T-helper 2 cell (primary cell): ENCODE measurements at regions not wholly inside any gene's neighbourhood (a gene's known extent, or its start where the extent isn't known, plus 50 kb on each side); places are given as distances from the start of the nearest gene placed in this dataset.

Source experiments
- DNase-seq, 5 experiments: peaks; one replicate each; pipeline versions ENCODE4 v3.0.0 to v3.0.0-alpha.2; 2012 to 2022

GRCh38 chr17:13996748-13997147 lies 72.6 kb upstream of the COX10 start:
- no peak for DNase-seq

- DNase-seq, result no peak
Measured at GRCh38 chr17:14004927-14005620, 64.2 kb upstream of the COX10 start.

DNA sequence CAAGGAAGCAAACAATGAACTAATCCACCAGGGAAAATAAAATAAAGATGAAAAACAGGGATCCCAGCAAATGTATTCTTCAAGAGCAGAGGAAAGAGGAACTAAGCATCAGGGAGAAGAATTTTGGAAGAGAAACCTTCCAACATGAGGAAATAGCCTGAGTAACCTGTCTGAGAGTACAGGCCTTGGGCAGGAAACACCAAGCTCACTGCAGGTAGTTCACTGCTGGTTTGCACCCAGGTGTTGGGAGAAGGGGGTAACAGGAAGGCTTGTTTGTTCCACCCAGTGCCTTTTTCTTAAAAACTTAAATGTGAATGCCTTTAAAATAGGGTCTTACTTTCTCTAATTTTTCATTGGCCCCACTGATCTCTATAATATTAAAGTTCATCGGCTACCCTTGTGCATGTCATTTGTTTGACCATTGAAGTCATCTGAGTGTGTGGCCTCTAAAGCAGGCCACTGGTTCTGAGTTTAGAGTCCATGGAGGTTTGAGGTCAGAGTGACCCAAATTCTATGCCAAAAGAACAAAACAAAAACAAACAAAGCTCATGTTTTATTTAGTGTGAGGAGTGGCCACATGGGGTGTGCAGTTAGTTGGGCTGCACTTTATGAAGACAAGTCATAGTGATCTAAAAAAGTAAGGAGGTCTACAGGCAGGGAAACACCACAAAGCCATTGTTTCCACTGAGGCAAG lies 62.9 kb upstream of the COX10 start:
- no peak for DNase-seq

DNA sequence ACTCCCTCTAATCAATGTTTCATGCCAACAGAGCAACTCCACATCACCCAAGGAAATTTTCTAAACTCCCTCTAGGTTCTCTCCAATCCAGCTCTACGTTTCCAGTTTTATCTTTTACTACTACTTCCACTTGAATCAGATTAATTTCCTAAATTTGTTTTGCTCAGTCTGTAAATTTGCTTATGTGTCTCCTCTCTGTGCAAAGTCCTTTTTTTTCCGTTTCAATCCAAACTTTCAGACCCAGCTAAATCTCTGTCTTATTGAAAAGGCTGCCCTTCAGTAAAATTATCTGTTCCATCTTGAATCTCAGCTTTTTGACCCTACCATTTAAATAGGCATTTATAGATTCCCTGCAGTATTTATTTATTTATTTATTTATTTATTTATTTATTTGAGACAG lies 61.4 kb upstream of the COX10 start:
- DNase-seq, result no peak

DNA sequence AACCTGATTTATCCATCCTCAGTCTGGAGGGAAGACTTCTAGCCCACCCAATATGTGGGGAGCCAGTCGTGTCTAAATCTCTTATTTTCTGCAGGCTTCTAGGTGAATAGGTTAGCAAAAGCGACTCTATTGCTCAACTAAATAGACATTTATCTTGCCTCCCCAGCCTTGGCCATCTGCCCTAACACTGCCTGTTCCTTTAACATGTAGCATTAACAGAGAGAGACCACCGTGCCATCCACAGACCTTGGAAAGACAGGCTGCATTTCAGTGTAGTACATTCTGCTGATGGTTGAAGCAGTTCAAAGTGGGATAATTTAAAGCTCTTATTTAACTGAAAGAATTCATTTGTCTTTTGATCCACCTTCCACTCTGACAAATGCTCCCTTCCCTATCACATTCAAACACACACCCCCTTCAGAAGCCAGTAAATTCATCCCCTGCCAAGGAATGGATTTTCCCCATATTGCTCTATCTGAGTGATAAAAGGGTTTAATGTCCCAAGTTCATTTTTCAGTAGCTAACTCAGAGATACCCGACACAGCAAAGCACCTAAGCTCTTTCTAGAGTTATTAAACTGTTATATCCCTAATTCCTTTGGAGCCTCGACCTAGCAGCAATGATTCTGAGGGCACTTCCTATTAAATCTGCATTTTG lies 58.1 kb upstream of the COX10 start:
- no peak for DNase-seq

DNA sequence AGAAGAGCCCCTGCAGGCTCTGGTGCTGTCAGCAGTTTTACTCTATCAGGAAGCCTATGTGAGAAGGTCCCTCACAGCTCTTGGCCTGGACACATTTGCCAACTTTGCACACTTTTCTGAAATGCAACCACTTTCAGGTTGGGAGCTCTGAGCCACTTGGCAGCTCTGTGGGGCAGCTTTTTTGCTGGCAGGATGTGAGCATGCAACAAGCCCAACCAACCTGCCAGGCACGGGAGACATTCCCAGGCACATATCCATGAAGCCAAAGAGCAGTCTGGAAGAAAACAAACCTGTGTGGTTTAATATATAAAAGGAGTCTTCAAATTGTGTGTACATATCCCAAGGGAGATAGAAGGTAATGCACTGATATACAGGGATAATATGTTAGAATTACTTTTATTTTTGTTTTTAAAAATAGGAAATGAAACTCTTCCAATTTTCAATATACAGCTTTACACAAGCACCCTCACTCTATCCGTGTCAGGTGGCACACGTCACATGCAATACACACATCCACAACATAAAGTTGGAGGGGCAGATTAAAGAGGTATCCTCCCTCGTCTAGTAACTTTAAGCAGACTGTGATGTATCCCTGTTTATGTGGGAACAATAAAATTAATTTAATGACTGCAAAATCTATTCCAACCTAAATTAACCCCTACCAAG lies 57.4 kb upstream of the COX10 start:
- peak in 1 of 5 experiments; percentile 21 for DNase-seq

DNA sequence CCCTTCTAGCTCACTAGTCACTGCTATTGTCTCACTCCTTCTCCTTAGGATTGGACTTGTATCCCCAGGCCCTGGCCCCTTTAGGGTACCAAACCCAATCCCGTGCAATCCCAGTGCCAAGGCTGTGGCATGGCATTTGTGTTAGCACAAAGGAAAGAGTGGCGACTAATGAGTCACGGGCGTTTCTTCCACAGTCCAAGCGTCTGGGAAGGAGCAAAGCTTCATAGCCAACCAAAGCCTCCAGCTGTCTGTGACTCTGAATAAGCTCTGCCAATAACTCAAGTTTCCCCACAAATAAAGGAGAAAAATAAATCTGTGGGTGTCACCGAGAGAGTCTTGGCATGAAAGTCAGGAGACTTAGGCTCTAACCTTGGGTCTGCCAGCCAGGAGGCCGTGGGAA lies 54.6 kb upstream of the COX10 start:
- no peak for DNase-seq

GRCh38 chr17:14015271-14015670 lies 54.0 kb upstream of the COX10 start:
- DNase-seq, result no peak

DNA sequence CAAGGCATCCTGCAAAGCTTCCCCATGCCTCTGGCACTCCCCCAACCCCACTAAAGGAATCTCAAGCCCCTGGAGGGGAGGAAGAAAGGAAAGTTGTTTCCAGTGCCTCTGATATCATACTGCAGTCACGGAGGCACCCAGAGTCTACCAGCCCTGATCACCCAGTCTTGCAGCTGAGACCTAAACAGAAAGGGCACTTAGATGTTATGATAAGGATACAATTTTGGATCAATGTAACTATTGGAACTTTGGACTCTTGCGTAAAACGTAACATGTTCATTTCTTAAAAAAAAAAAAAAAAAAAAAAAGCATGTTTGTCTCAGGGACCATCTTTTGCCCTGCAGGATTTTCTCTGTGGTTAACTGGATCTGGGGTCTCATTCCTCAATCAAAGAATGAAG lies 52.4 kb upstream of the COX10 start:
- DNase-seq, result no peak

GRCh38 chr17:14019186-14019956 lies 49.9 kb upstream of the COX10 start:
- peak in 1 of 5 experiments; percentile 79 for DNase-seq
